ENCODE measurements at regions not wholly inside any gene's neighbourhood (a gene's known extent, or its start where the extent isn't known, plus 50 kb on each side); places are given as distances from the start of the nearest gene placed in this dataset.

GRCh38 chr1:157932069-157932468 lies 61.4 kb upstream of the KIRREL1 start:
- TF ChIP-seq YY1 (IDR thresholded peaks at IDR 0.05; ENCODE audit: low read depth): no peak
- TF ChIP-seq CTCF (IDR thresholded peaks at IDR 0.05): no peak
- no peak for TF ChIP-seq CHD2 (IDR thresholded peaks at IDR 0.05; ENCODE audit: low read length, partially characterized antibody)
- TF ChIP-seq TAF1 (IDR thresholded peaks at IDR 0.05; ENCODE audit: borderline replicate concordance, low read depth, low read length): no peak
- TF ChIP-seq TEAD4 (IDR thresholded peaks at IDR 0.05; ENCODE audit: borderline replicate concordance, insufficient read depth): no peak
- TF ChIP-seq SIN3A (IDR thresholded peaks at IDR 0.05; ENCODE audit: borderline replicate concordance, low read depth, low read length): no peak
- TF ChIP-seq GATA2 (CRISPR knock-in tag; IDR thresholded peaks at IDR 0.05): no peak
- TF ChIP-seq POLR2AphosphoS5 (IDR thresholded peaks at IDR 0.05; ENCODE audit: low read depth, low read length): no peak
- TF ChIP-seq EZH2phosphoT487 (IDR thresholded peaks at IDR 0.05; ENCODE audit: borderline replicate concordance, low read depth): no peak

All from SK-N-SH (cell line).